Colon (tissue), 2 donors: ENCODE measurements at regions not wholly inside any gene's neighbourhood (a gene's known extent, or its start where the extent isn't known, plus 50 kb on each side); places are given as distances from the start of the nearest gene placed in this dataset.
"Not testable (repeated sequence)": the region's sequence is repeated elsewhere in the genome, so short reads cannot be mapped to it uniquely, and the experiment has no call there.

Experiments
- FAIRE-seq: peaks from 2 replicates; lab custom pipeline; 2012; peaks lifted over from hg19 to GRCh38; lab: Jason Lieb, UNC
- donor health status: control.
- donor health status: control.

- no peak for FAIRE-seq
Observed at GRCh38 chr6:113671421-113671820, 185.7 kb upstream of the MARCKS start.

- FAIRE-seq = no peak
Observed at GRCh38 chr6:113672491-113673149, 184.5 kb upstream of the MARCKS start.

GRCh38 chr6:113674075-113674474, 183.1 kb upstream of the MARCKS start:
- no peak for FAIRE-seq

- no peak for FAIRE-seq
Observed at GRCh38 chr6:113676057-113676456, 181.1 kb upstream of the MARCKS start.

- no peak for FAIRE-seq
Observed at GRCh38 chr6:113676968-113677367, 180.2 kb upstream of the MARCKS start.

GRCh38 chr6:113679051-113679450, 178.1 kb upstream of the MARCKS start:
- no peak for FAIRE-seq

- no peak for FAIRE-seq
Observed at GRCh38 chr6:113680301-113680700, 176.8 kb upstream of the MARCKS start.

GRCh38 chr6:113683968-113684367, 173.2 kb upstream of the MARCKS start:
- no peak for FAIRE-seq

- FAIRE-seq = no peak
Observed at GRCh38 chr6:113684382-113684901, 172.7 kb upstream of the MARCKS start.

GRCh38 chr6:113686049-113686448, 171.1 kb upstream of the MARCKS start:
- no peak for FAIRE-seq

GRCh38 chr6:113689620-113690019, 167.5 kb upstream of the MARCKS start:
- FAIRE-seq = not testable (repeated sequence)

GRCh38 chr6:113690281-113691259, 166.6 kb upstream of the MARCKS start:
- FAIRE-seq = no peak

GRCh38 chr6:113691260-113691656, 165.9 kb upstream of the MARCKS start:
- no peak for FAIRE-seq

GRCh38 chr6:113693851-113694250, 163.3 kb upstream of the MARCKS start:
- no peak for FAIRE-seq

- FAIRE-seq = no peak
Observed at GRCh38 chr6:113694278-113695077, 162.7 kb upstream of the MARCKS start.

- no peak for FAIRE-seq
Observed at GRCh38 chr6:113695516-113695915, 161.6 kb upstream of the MARCKS start.

GRCh38 chr6:113696960-113697359, 160.2 kb upstream of the MARCKS start:
- FAIRE-seq = no peak

GRCh38 chr6:113697632-113698410, 159.3 kb upstream of the MARCKS start:
- no peak for FAIRE-seq

GRCh38 chr6:113699239-113699638, 157.9 kb upstream of the MARCKS start:
- FAIRE-seq = no peak

- no peak for FAIRE-seq
Observed at GRCh38 chr6:113701552-113702254, 155.4 kb upstream of the MARCKS start.

- no peak for FAIRE-seq
Observed at GRCh38 chr6:113707194-113707593, 150.0 kb upstream of the MARCKS start.
